OCI-LY3 (cell line): ENCODE measurements at regions not wholly inside any gene's neighbourhood (a gene's known extent, or its start where the extent isn't known, plus 50 kb on each side); places are given as distances from the start of the nearest gene placed in this dataset.
"Not testable (repeated sequence)": the region's sequence is repeated elsewhere in the genome, so short reads cannot be mapped to it uniquely, and the experiment has no call there.

Experiments used
- H2AFZ ChIP-seq: fragments of 200-600, 300-600 bp; shearing (Covaris generic); 2 replicates; pipeline ENCODE4 v1.6.0; 2014; ENCODE audit warnings: antibody characterized with exemption, low read depth, low read length
- H3K27ac ChIP-seq: fragments of 200-600, 300-600 bp; sonication (generic); 2 replicates; pipeline ENCODE4 v1.5.1; 2014; ENCODE audit warnings: mild to moderate bottlenecking, low read length, moderate library complexity, mixed read lengths
- H3K27me3 ChIP-seq: fragments of 200-600, 300-600 bp; sonication (generic); 2 replicates; pipeline ENCODE4 v1.6.1; 2014; ENCODE audit warnings: low read depth, low read length, mixed read lengths
- H3K36me3 ChIP-seq: fragments of 200-600, 300-600 bp; sonication (generic); replicated peaks from 2 replicates; pipeline ENCODE3; 2014; ENCODE audit warnings: low read depth, low read length, mixed read lengths
- H3K4me1 ChIP-seq: fragments of 300-600, 200-600 bp; sonication (generic); 2 replicates; pipeline ENCODE4 v1.6.1; 2014; ENCODE audit warnings: low read length, mixed read lengths
- H3K4me2 ChIP-seq: fragments of 200-600, 300-600 bp; sonication (generic); 2 replicates; pipeline ENCODE4 v1.6.1; 2014; ENCODE audit warnings: low read length, mixed read lengths
- H3K4me3 ChIP-seq: fragments of 300-600, 200-600 bp; sonication (generic); 2 replicates; pipeline ENCODE4 v1.5.1; 2014; ENCODE audit warnings: antibody characterized with exemption, mild to moderate bottlenecking, low read length, moderate library complexity
- H3K79me2 ChIP-seq: fragments of 300-600, 200-600 bp; shearing (Covaris generic); 2 replicates; pipeline ENCODE4 v1.6.1; 2014; ENCODE audit warnings: mild to moderate bottlenecking, low read length, mixed read lengths
- H3K9ac ChIP-seq: fragments of 300-600, 200-600 bp; shearing (Covaris generic); 2 replicates; pipeline ENCODE4 v1.6.0; 2014; ENCODE audit warnings: mild to moderate bottlenecking, low read length, moderate library complexity
- H3K9me3 ChIP-seq: fragments of 200-600, 300-600 bp; shearing (Covaris generic); 2 replicates; pipeline ENCODE4 v1.6.1; 2014; ENCODE audit warnings: low read length, mixed read lengths; ENCODE audit not compliant: insufficient read depth
- H4K20me1 ChIP-seq: fragments of 200-600, 300-600 bp; sonication (generic); 2 replicates; pipeline ENCODE4 v1.6.1; 2016; ENCODE audit warnings: low read length, mixed read lengths; ENCODE audit not compliant: insufficient read depth
- EZH2phosphoT487 ChIP-seq: fragments of 200-600 bp; shearing (Covaris generic); IDR thresholded peaks from 2 replicates; pipeline ENCODE4 v1.6.1; 2018; ENCODE audit warnings: antibody characterized with exemption, mixed run types, low read depth
- TF ChIP-seq, protein P1 (sequence below): fragments of 200-600, 300-600 bp; sonication (generic); IDR thresholded peaks from 2 replicates; pipeline ENCODE4 v1.5.1; 2014; ENCODE audit warnings: antibody characterized with exemption, low read length, low read depth

- Histone ChIP-seq H3K79me2 (no peaks in the 10 kb centered on the region), H3K27me3 (no peaks in the 10 kb centered on the region), H3K9me3 (no peaks in the 10 kb centered on the region), H3K4me1 (no peaks in the 10 kb centered on the region), H2AFZ (no peak overlapping the region), H3K27ac (no peak overlapping the region), H3K9ac (no peak overlapping the region), H3K4me2 (no peak overlapping the region), H3K4me3 (no peak overlapping the region), H4K20me1 (no peaks in the 10 kb centered on the region), H3K36me3 (no peaks in the 10 kb centered on the region)
- TF ChIP-seq EZH2phosphoT487, result no peak
- TF ChIP-seq, protein P1, sequence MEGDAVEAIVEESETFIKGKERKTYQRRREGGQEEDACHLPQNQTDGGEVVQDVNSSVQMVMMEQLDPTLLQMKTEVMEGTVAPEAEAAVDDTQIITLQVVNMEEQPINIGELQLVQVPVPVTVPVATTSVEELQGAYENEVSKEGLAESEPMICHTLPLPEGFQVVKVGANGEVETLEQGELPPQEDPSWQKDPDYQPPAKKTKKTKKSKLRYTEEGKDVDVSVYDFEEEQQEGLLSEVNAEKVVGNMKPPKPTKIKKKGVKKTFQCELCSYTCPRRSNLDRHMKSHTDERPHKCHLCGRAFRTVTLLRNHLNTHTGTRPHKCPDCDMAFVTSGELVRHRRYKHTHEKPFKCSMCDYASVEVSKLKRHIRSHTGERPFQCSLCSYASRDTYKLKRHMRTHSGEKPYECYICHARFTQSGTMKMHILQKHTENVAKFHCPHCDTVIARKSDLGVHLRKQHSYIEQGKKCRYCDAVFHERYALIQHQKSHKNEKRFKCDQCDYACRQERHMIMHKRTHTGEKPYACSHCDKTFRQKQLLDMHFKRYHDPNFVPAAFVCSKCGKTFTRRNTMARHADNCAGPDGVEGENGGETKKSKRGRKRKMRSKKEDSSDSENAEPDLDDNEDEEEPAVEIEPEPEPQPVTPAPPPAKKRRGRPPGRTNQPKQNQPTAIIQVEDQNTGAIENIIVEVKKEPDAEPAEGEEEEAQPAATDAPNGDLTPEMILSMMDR, result no peak
Measured at GRCh38 chr12:131389054-131390013, 321.6 kb upstream of the SFSWAP start.

- no peaks in the 10 kb centered on the region for H3K4me1 ChIP-seq
- no peaks in the 10 kb centered on the region for H3K36me3 ChIP-seq
- no peak overlapping the region for H2AFZ ChIP-seq
- no peaks in the 10 kb centered on the region for H3K79me2 ChIP-seq
- H3K9ac ChIP-seq, result no peak overlapping the region
- no peaks in the 10 kb centered on the region for H3K9me3 ChIP-seq
- H4K20me1 ChIP-seq, result no peaks in the 10 kb centered on the region
- H3K27ac ChIP-seq, result no peak overlapping the region
- no peak for TF ChIP-seq EZH2phosphoT487
- TF ChIP-seq, protein P1, result no peak
- H3K4me2 ChIP-seq, result no peak overlapping the region
- H3K4me3 ChIP-seq, result no peak overlapping the region
- H3K27me3 ChIP-seq, result no peaks in the 10 kb centered on the region
Measured at GRCh38 chr12:131390412-131391334, 320.2 kb upstream of the SFSWAP start.

- H3K9ac ChIP-seq, result no peak overlapping the region
- no peaks in the 10 kb centered on the region for H3K9me3 ChIP-seq
- no peaks in the 10 kb centered on the region for H3K79me2 ChIP-seq
- no peak overlapping the region for H3K27ac ChIP-seq
- no peak overlapping the region for H3K4me2 ChIP-seq
- H3K4me1 ChIP-seq, result no peaks in the 10 kb centered on the region
- H2AFZ ChIP-seq, result no peak overlapping the region
- H4K20me1 ChIP-seq, result no peaks in the 10 kb centered on the region
- no peak for TF ChIP-seq EZH2phosphoT487
- no peaks in the 10 kb centered on the region for H3K36me3 ChIP-seq
- H3K27me3 ChIP-seq, result no peaks in the 10 kb centered on the region
- H3K4me3 ChIP-seq, result no peak overlapping the region
Measured at GRCh38 chr12:131391399-131391798, 319.5 kb upstream of the SFSWAP start.

GRCh38 chr12:131394752-131395151, 316.1 kb upstream of the SFSWAP start:
- H3K4me3 ChIP-seq, H3K27me3 ChIP-seq, H3K4me2 ChIP-seq, H3K36me3 ChIP-seq, H3K9me3 ChIP-seq, H3K79me2 ChIP-seq, H3K4me1 ChIP-seq, H2AFZ ChIP-seq, H3K9ac ChIP-seq, H3K27ac ChIP-seq, H4K20me1 ChIP-seq: not testable (repeated sequence)

- H3K27ac ChIP-seq, H4K20me1 ChIP-seq, H3K36me3 ChIP-seq, H3K79me2 ChIP-seq, H2AFZ ChIP-seq, H3K4me2 ChIP-seq, H3K9ac ChIP-seq, H3K4me1 ChIP-seq, H3K27me3 ChIP-seq, H3K4me3 ChIP-seq, H3K9me3 ChIP-seq: not testable (repeated sequence)
Measured at GRCh38 chr12:131395209-131395684, 315.6 kb upstream of the SFSWAP start.
